Fibroblast of lung (primary cell): ENCODE measurements at regions not wholly inside any gene's neighbourhood (a gene's known extent, or its start where the extent isn't known, plus 50 kb on each side); places are given as distances from the start of the nearest gene placed in this dataset.

Experiments used
- CTCF ChIP-seq, 2 donors: IDR thresholded peaks in 1 of 2; conservative IDR thresholded peaks in 1 of 2; 1 replicate in 1 of 2; 2 replicates in 1 of 2; pipeline ENCODE4 v1.5.1; 2011 to 2012; ENCODE audit warnings: low read length in 2 of 2, control low read depth in 1 of 2, inconsistent platforms in 1 of 2, low read depth in 1 of 2, mild to moderate bottlenecking in 1 of 2
- EZH2 ChIP-seq: IDR thresholded peaks from 2 replicates; pipeline ENCODE4 v1.5.1; 2012; ENCODE audit warnings: low read length, control low read depth, mild to moderate bottlenecking; ENCODE audit errors: missing control alignments

GRCh38 chr7:10657837-10658236, 315.8 kb upstream of the PHF14 start:
- TF ChIP-seq CTCF (conservative IDR thresholded peaks at IDR 0.05 in 1 of 2, IDR thresholded peaks at IDR 0.05 in 1 of 2; ENCODE audit: low read depth in 1 of 2, low read length in 2 of 2), result no peak
- no peak for TF ChIP-seq EZH2
